ENCODE measurements at regions not wholly inside any gene's neighbourhood (a gene's known extent, or its start where the extent isn't known, plus 50 kb on each side); places are given as distances from the start of the nearest gene placed in this dataset.

DNA sequence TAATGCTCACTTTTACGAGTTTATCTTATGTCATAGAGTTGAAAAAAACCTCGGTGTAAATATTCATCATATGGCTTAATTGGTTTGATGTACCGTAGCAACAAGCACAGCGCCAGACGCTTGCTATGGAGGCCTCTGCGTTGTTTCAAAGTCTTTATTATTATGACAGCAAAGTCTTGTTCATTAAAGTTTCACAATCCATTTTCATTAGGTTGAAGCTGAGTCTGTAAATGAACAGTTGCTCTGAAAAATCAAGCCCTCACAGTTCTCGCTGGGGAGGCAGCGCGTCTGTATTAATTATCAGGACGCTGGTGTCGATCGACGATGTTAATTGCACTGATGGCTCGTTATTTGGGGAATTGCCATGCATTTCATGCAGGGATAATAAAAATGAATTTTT lies 185.6 kb downstream of the INSC start:
- TF ChIP-seq, protein P1, sequence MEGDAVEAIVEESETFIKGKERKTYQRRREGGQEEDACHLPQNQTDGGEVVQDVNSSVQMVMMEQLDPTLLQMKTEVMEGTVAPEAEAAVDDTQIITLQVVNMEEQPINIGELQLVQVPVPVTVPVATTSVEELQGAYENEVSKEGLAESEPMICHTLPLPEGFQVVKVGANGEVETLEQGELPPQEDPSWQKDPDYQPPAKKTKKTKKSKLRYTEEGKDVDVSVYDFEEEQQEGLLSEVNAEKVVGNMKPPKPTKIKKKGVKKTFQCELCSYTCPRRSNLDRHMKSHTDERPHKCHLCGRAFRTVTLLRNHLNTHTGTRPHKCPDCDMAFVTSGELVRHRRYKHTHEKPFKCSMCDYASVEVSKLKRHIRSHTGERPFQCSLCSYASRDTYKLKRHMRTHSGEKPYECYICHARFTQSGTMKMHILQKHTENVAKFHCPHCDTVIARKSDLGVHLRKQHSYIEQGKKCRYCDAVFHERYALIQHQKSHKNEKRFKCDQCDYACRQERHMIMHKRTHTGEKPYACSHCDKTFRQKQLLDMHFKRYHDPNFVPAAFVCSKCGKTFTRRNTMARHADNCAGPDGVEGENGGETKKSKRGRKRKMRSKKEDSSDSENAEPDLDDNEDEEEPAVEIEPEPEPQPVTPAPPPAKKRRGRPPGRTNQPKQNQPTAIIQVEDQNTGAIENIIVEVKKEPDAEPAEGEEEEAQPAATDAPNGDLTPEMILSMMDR (IDR thresholded peaks at IDR 0.05) = no peak
- TF ChIP-seq POLR2A (IDR thresholded peaks at IDR 0.05) = no peak

DNA sequence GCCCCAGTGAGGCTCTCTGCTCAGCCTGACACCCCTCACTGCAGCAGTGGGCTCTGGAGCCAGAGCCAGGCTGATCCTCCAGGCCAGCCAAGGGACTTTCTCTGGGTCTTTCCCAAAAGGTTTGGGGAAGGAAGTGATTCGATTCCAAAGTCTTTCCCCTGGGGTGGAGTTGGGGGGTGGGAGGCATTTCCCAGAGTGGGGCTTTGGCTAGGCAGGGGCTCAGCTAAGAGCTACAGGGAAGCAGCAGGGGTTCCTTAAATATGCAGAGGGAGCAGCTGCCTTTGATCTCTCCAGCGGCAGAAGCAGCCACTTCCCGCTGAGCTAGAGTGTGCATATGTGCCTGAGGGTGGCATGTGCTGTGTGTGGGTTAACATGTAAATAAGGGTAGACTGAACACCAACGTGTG lies 192.9 kb downstream of the INSC start:
- Histone ChIP-seq H3K4me1 (replicated peaks in 1 of 2) (no peaks in the 10 kb centered on the region), H3K27me3 (no peaks in the 10 kb centered on the region), H3K36me3 (replicated peaks in 1 of 2) (no peaks in the 10 kb centered on the region), H3K9me3 (replicated peaks in 1 of 3) (no peaks in the 10 kb centered on the region), H3K27ac (no peak overlapping the region), H3K4me3 (no peak overlapping the region)
- 7 to 14% (median 12%) methylated on average over 3 to 4 of the region's 4 CpGs for WGBS, 4 donors
- no peak for DNase-seq
- TF ChIP-seq POLR2A (IDR thresholded peaks at IDR 0.05) = no peak
- TF ChIP-seq, protein P1 (IDR thresholded peaks at IDR 0.05) = no peak
- intact Hi-C loops (cut with DNase I) = no loop called here

More for the DNA sequence above, 185.6 kb downstream of the INSC start:
- H3K9me3 ChIP-seq (replicated peaks in 1 of 3) = no peaks in the 10 kb centered on the region
- H3K27ac ChIP-seq = no peak overlapping the region
- no peaks in the 10 kb centered on the region for H3K36me3 ChIP-seq (replicated peaks in 1 of 2)
- H3K27me3 ChIP-seq = no peaks in the 10 kb centered on the region
- no peak for DNase-seq
- intact Hi-C loops (cut with DNase I) = no loop called here
- no peaks in the 10 kb centered on the region for H3K4me1 ChIP-seq (replicated peaks in 1 of 2)
- no peak overlapping the region for H3K4me3 ChIP-seq
- WGBS, 4 donors = 84 to 88% (median 85%) methylated on average over 14 of the region's 14 CpGs

DNA sequence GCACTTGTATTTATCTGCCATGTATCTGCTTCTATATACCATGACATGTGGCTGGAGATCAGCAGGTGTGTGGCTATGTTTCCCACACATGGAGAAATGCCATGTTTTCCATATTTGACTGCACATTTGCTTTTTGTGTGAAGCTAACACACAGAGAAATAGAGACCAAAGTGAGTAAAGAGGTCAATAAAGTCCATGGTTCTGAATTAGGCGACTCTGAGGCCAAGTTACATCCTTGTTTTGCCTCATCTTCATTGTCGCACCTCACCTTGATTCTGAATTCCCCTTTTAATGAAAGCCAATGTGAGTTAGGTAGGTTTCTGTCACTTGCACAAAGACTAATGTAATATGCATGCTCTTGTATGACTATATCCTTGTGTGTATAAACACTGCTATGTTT lies 194.1 kb downstream of the INSC start:
- no peaks in the 10 kb centered on the region for H3K4me1 ChIP-seq (replicated peaks in 1 of 2)
- no peak for DNase-seq
- intact Hi-C loops (cut with DNase I) = no loop called here
- WGBS, 4 donors = 48 to 79% (median 57%) methylated on average over 2 of the region's 2 CpGs
- no peaks in the 10 kb centered on the region for H3K9me3 ChIP-seq (replicated peaks in 1 of 3)
- H3K27ac ChIP-seq = no peak overlapping the region
- H3K36me3 ChIP-seq (replicated peaks in 1 of 2) = no peaks in the 10 kb centered on the region
- no peaks in the 10 kb centered on the region for H3K27me3 ChIP-seq
- TF ChIP-seq POLR2A (IDR thresholded peaks at IDR 0.05) = no peak
- TF ChIP-seq, protein P1 (IDR thresholded peaks at IDR 0.05) = no peak
- no peak overlapping the region for H3K4me3 ChIP-seq

DNA sequence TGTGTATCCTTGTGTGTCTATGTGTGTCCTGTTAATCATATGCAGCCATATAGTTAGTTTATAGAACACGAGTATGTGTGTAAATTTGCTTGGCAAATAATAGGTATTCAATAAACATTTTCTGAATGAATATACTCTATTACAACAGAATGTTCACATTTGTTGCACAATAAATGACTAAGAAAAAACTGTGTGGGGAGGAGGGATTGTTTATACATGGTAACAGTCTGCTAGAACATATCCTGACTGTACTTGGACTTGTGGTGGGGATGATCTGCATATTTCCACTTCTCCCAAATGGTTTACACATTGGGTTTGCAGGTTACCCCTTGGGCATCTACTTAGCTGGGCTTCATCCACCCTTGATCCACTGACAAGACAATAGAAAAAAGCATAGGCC lies 194.6 kb downstream of the INSC start:
- no peak for DNase-seq
- H3K9me3 ChIP-seq (replicated peaks in 1 of 3) = no peaks in the 10 kb centered on the region
- TF ChIP-seq POLR2A (IDR thresholded peaks at IDR 0.05) = no peak
- TF ChIP-seq, protein P1 (IDR thresholded peaks at IDR 0.05) = no peak
- H3K4me3 ChIP-seq = no peak overlapping the region
- intact Hi-C loops (cut with DNase I) = no loop called here
- no peaks in the 10 kb centered on the region for H3K27me3 ChIP-seq
- no peaks in the 10 kb centered on the region for H3K36me3 ChIP-seq (replicated peaks in 1 of 2)
- WGBS, 4 donors = 65 to 79% (median 70%) methylated on average over 1 of the region's 1 CpG
- H3K27ac ChIP-seq = no peak overlapping the region
- no peaks in the 10 kb centered on the region for H3K4me1 ChIP-seq (replicated peaks in 1 of 2)
